NCI-H146 (cell line): ENCODE measurements at regions not wholly inside any gene's neighbourhood (a gene's known extent, or its start where the extent isn't known, plus 50 kb on each side); places are given as distances from the start of the nearest gene placed in this dataset.
A peak's percentile ranks its signal among the peaks of the same experiment; 100 is the strongest.
"Not testable (repeated sequence)": the region's sequence is repeated elsewhere in the genome, so short reads cannot be mapped to it uniquely, and the experiment has no call there.

Experiments used
- DNase-seq: peaks from one replicate; lab custom pipeline; 2025; lab: John Stamatoyannopoulos, UW

GRCh38 chr3:39655718-39656117 is 153.7 kb upstream of the MYRIP start:
- not testable (repeated sequence) for DNase-seq

DNA sequence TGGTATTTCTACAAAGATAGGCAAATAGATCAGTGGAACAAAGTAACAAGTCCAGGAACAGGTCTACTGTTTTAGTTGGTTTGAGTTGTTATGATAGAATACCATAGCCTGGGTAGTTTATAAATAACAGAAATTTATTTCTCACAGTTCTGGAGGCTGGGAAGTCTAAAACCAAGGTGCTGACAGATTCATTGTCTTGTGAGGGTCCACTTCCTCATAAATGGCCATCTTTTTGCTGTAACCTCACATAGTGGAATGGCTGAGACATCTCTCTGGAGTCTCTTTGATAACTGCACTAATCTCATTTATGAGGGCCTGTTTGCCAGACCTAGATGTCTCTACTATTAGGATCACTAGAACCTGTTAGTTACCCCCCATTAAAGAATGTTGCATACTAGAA is 152.3 kb upstream of the MYRIP start:
- DNase-seq, result no peak

DNA sequence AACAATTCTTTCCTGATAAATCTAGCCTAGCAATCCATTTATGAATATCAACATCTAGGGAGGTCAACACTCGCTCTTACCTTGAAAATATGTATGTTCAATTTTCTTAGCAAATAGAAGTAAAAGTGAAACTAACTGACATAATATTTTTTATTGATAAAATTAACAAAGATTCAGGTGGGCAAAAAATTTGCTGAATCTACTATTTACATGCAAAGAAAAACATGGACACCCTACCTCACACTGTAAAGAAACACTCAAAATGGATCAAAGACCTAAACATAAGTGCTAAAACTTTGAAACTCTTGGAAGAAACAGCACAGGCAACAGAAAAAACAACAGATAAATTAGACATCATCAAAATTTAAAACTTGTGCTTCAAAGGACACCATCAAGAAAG is 151.6 kb upstream of the MYRIP start:
- DNase-seq, result no peak

- DNase-seq, result no peak
Observed at GRCh38 chr3:39664931-39665330, 144.5 kb upstream of the MYRIP start.

DNA sequence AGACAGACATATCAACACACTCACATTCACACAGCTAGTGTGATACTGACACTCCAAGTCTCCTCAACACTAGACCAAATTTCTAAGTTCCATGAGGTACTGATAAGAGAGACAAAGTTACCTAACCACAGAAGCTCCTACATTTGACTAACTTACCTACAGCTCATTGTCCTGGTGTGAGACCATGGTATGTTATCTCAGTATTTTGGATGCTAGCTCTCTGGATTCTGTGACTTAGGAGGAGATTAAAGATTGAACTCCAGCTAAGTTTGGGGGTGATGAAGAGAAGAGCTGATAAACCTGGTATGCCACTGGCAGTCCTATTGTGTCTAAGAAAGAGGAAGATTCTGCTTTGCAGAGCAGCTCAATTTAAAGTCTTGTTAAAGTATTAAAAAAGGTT is 144.0 kb upstream of the MYRIP start:
- DNase-seq, result no peak

DNA sequence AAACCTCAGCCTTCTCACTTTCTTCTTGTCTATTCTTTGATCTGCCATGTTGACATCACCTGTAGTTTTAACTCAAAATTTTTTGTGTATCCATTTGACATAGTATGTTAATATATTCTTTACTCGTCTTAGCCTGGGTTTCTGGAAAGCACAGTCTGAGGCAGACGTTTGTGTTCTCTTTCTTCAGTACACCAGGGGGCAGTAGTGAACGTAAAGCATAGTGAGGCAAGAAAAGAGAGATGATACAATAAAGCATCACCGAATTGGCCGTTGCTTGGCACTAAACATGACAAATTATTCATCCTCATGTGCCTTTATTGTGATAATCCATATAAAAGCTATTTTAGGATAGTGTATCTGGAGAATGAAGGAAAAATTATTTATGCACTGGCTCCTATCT is 141.0 kb upstream of the MYRIP start:
- DNase-seq, result peak; percentile 7

- no peak for DNase-seq
Observed at GRCh38 chr3:39671116-39671515, 138.3 kb upstream of the MYRIP start.

DNA sequence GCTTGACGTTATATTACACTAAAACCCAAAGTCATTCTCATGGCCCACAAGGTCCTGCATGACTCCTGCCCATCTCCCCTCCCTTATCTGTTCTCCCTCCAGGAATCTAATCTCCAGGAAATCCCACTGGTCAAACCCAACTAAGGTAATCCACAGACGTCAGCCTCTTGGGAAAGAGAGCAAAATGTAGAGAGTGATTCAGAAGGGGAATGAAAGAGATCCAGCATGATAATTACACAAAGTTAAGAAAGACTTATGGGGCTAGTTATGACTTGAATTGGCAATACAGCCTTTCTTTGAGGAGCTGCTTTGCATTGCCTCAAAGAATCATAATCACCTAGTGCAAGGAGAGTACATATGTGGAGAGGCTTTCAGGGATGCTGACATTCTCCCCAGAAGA is 137.8 kb upstream of the MYRIP start:
- DNase-seq, result no peak

- no peak for DNase-seq
Observed at GRCh38 chr3:39705351-39705900, 104.0 kb upstream of the MYRIP start.

GRCh38 chr3:39707314-39707909 is 102.0 kb upstream of the MYRIP start:
- peak; percentile 2 for DNase-seq

GRCh38 chr3:39712413-39713048 is 96.9 kb upstream of the MYRIP start:
- no peak for DNase-seq

GRCh38 chr3:39713341-39713740 is 96.1 kb upstream of the MYRIP start:
- DNase-seq, result not testable (repeated sequence)

DNA sequence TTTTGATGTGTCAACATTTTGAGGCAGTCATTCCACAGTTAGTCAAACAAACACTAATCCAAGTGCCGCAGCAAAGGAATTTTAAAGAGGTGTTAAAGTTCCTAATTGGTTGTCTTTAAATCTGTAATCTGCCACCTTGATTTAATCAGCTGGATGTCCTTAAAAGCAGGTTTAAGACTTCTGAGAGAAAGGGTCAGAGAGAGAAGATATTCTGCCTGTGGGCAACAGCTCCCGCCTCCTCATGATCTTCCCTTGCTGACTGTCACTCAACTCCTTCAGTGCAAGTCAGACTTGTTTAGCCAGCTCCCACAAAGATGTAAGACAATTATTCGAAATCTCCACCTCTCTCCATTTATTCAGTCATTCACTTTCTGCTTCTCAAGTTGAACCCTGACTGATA is 92.6 kb upstream of the MYRIP start:
- no peak for DNase-seq

DNA sequence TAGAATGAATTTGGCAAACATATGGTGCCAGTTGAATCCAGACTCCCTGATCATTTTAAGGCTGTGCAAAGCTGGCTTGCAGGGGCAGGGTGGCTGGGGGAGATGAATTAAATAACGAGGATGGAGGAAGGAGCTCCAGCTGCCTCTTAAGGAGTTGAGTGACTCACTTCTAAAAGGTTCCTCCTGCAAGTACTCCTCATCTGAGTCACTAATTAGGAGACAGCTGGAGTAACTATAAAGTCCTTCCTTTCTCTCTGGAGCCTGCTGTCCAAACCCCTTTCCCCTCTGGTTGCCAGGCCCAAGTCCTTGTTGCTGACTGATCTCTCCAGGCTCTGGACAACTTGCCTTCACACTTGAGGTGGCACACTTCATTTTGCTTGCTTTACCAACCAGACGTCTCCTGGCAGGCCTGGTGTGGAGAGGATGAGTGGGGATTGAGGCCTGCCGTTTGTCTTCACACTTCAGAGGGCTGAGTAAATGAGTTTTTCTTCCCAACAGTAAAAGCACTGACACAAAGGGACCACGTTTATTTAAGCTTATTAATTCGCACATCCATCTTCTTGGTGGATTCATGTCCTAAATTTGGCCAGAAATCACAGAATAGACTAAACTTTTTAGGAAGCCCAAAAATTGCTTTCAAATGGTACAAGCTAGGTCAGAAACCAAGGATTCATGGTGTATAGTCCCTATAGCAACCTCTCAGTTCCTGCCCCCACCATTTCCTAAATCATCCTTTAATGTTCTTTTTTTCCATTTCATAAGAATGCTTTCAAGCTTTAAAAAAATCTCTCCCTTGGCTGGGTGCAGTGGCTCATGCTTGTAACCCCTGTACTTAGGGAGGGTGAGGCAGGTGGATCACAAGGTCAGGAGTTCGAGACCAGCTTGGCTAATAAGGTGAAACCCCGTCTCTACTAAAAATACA is 90.5 kb upstream of the MYRIP start:
- no peak for DNase-seq

GRCh38 chr3:39721076-39721475 is 88.3 kb upstream of the MYRIP start:
- no peak for DNase-seq

DNA sequence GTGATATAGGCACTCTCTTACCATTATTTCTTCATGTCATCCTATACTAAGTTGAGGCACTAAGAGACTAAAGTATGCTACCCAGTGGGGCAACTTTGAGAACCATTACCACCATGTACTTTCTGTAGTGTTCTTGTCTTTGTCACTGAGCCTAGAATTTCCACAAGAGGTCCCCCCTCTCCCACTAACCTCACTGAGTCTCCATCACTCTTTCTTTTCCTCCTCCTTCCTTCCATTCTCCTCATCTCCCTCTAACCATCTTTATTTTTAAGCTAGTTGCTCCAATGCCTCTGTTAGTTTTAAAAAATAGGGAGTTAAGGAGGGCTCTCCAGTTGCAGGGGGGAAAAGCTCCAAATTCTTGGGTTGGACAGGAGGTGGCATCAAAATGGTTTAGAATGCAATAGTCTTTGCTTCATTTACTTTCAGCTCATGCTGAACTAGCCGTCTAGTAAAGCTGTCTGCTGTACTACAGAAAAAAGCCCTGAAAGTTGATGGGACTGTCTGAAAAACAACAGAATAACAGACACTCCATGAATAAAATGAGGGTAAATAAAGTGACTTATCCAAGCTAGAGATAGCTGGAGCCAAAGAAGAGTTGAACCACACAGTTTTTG is 85.1 kb upstream of the MYRIP start:
- DNase-seq, result no peak

- DNase-seq, result no peak
Observed at GRCh38 chr3:39725321-39725720, 84.1 kb upstream of the MYRIP start.

GRCh38 chr3:39727415-39727814 is 82.0 kb upstream of the MYRIP start:
- no peak for DNase-seq

- DNase-seq, result no peak
Observed at GRCh38 chr3:39733804-39734203, 75.6 kb upstream of the MYRIP start.

- DNase-seq, result not testable (repeated sequence)
Observed at GRCh38 chr3:39739658-39740057, 69.8 kb upstream of the MYRIP start.

DNA sequence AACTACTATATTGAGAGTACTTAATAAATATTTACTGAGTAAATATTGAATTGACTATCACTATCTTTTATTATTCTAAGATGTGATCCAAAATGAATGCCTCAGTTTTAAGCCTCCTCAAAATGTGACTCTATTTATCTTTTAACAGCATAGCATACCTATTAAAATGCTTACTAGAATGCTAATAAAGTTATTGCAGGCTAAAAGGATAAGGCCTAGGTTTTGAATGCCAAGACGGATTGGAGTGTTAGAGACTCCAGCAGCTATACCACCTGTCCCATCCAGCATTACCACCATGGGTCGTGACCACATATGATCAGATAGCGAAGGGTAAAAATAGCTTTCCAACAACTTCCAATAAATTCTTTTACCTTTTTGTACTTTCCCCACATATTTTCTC is 64.7 kb upstream of the MYRIP start:
- no peak for DNase-seq

- DNase-seq, result no peak
Observed at GRCh38 chr3:39748002-39748401, 61.4 kb upstream of the MYRIP start.
